Body of pancreas (tissue), 4 donors: ENCODE measurements at regions not wholly inside any gene's neighbourhood (a gene's known extent, or its start where the extent isn't known, plus 50 kb on each side); places are given as distances from the start of the nearest gene placed in this dataset.

ENCODE experiments used
- CTCF ChIP-seq, 7 experiments: fragments of 450-650 bp in 4 of 7; fragments of 200-600 bp in 3 of 7; sonication (generic) in 3 of 7; IDR thresholded peaks; one replicate each; pipeline ENCODE4 v1.5.1; 2016 to 2019; ENCODE audit warnings: antibody characterized with exemption in 7 of 7
- POLR2A ChIP-seq, 3 donors: fragments of 450-650 bp; IDR thresholded peaks; one replicate each; pipeline ENCODE4 v1.6.1; 2016; ENCODE audit warnings: antibody characterized with exemption in 3 of 3, mild to moderate bottlenecking in 2 of 3

GRCh38 chr6:140893432-140893831 lies 1239.3 kb upstream of the GJE1 start:
- no peak for TF ChIP-seq CTCF (IDR thresholded peaks at IDR 0.05)
- TF ChIP-seq POLR2A (IDR thresholded peaks at IDR 0.05): no peak
